ENCODE measurements at regions not wholly inside any gene's neighbourhood (a gene's known extent, or its start where the extent isn't known, plus 50 kb on each side); places are given as distances from the start of the nearest gene placed in this dataset.

- BruUV-seq (replicated peaks): no TSS peak
- Histone ChIP-seq H3K36me3 (ENCODE audit: insufficient read depth, low read length, poor library complexity, severe bottlenecking) (no peaks in the 10 kb centered on the region), H3K4me3 (ENCODE audit: low read depth, low read length, poor library complexity, severe bottlenecking) (no peak overlapping the region), H3K27ac (ENCODE audit: low read depth, low read length, poor library complexity, severe bottlenecking) (no peak overlapping the region), H3K4me1 (ENCODE audit: insufficient read depth, low read length, poor library complexity, severe bottlenecking) (no peaks in the 10 kb centered on the region), H3K9me3 (ENCODE audit: low read depth, low read length, poor library complexity, severe bottlenecking) (peaks cover 5% of the 10 kb centered on the region), H3K27me3 (replicated peaks; ENCODE audit: insufficient read depth, low read depth, low read length, poor library complexity) (no peaks in the 10 kb centered on the region)
- intact Hi-C loops (cut with micrococcal nuclease; ENCODE audit: unreplicated experiment): no loop called here
- TF ChIP-seq EZH2 (IDR thresholded peaks at IDR 0.05; ENCODE audit: borderline replicate concordance, low read depth, low read length, poor library complexity, severe bottlenecking): no peak
- ChIA-PET CTCF (no interaction called here), POLR2A (ENCODE audit: low non-redundant PET) (no interaction called here)
- DNase-seq (ENCODE audit: low spot score): no peak
Measured at GRCh38 chr4:166377578-166377977, 504.5 kb downstream of the TLL1 start.

GRCh38 chr4:166386491-166387360 is 513.7 kb downstream of the TLL1 start:
- POLR2A ChIA-PET (ENCODE audit: low non-redundant PET): no interaction called here
- CTCF ChIA-PET: no interaction called here

GRCh38 chr4:166391501-166391900 is 518.5 kb downstream of the TLL1 start:
- no peak overlapping the region for H3K4me3 ChIP-seq (ENCODE audit: low read depth, low read length, poor library complexity, severe bottlenecking)
- no peak for TF ChIP-seq CTCF (conservative IDR thresholded peaks at IDR 0.05; ENCODE audit: low read depth, low read length)
- TF ChIP-seq EZH2 (IDR thresholded peaks at IDR 0.05; ENCODE audit: borderline replicate concordance, low read depth, low read length, poor library complexity, severe bottlenecking): no peak
- H3K27ac ChIP-seq (ENCODE audit: low read depth, low read length, poor library complexity, severe bottlenecking): no peak overlapping the region
- intact Hi-C loops (cut with micrococcal nuclease; ENCODE audit: unreplicated experiment): no loop called here
- DNase-seq (ENCODE audit: low spot score): no peak
- POLR2A ChIA-PET (ENCODE audit: low non-redundant PET): no interaction called here
- no peaks in the 10 kb centered on the region for H3K4me1 ChIP-seq (ENCODE audit: insufficient read depth, low read length, poor library complexity, severe bottlenecking)
- H3K9me3 ChIP-seq (ENCODE audit: low read depth, low read length, poor library complexity, severe bottlenecking): no peaks in the 10 kb centered on the region
- CTCF ChIA-PET: no interaction called here
- no peaks in the 10 kb centered on the region for H3K36me3 ChIP-seq (ENCODE audit: insufficient read depth, low read length, poor library complexity, severe bottlenecking)
- no peaks in the 10 kb centered on the region for H3K27me3 ChIP-seq (replicated peaks; ENCODE audit: insufficient read depth, low read depth, low read length, poor library complexity)
- no TSS peak for BruUV-seq (replicated peaks)

More at GRCh38 chr4:166386491-166387360, 513.7 kb downstream of the TLL1 start:
- BruUV-seq (replicated peaks): no TSS peak
- Histone ChIP-seq H3K9me3 (ENCODE audit: low read depth, low read length, poor library complexity, severe bottlenecking) (no peaks in the 10 kb centered on the region), H3K27me3 (replicated peaks; ENCODE audit: insufficient read depth, low read depth, low read length, poor library complexity) (no peaks in the 10 kb centered on the region), H3K27ac (ENCODE audit: low read depth, low read length, poor library complexity, severe bottlenecking) (no peak overlapping the region), H3K4me3 (ENCODE audit: low read depth, low read length, poor library complexity, severe bottlenecking) (no peak overlapping the region), H3K36me3 (ENCODE audit: insufficient read depth, low read length, poor library complexity, severe bottlenecking) (no peaks in the 10 kb centered on the region), H3K4me1 (ENCODE audit: insufficient read depth, low read length, poor library complexity, severe bottlenecking) (no peaks in the 10 kb centered on the region)
- no peak for DNase-seq (ENCODE audit: low spot score)
- intact Hi-C loops (cut with micrococcal nuclease; ENCODE audit: unreplicated experiment): no loop called here
- TF ChIP-seq EZH2 (IDR thresholded peaks at IDR 0.05; ENCODE audit: borderline replicate concordance, low read depth, low read length, poor library complexity, severe bottlenecking) (no peak), CTCF (conservative IDR thresholded peaks at IDR 0.05; ENCODE audit: low read depth, low read length) (no peak)

- Histone ChIP-seq H3K36me3 (ENCODE audit: insufficient read depth, low read length, poor library complexity, severe bottlenecking) (no peaks in the 10 kb centered on the region), H3K4me3 (ENCODE audit: low read depth, low read length, poor library complexity, severe bottlenecking) (no peak overlapping the region), H3K27me3 (replicated peaks; ENCODE audit: insufficient read depth, low read depth, low read length, poor library complexity) (no peaks in the 10 kb centered on the region), H3K27ac (ENCODE audit: low read depth, low read length, poor library complexity, severe bottlenecking) (no peak overlapping the region), H3K9me3 (ENCODE audit: low read depth, low read length, poor library complexity, severe bottlenecking) (no peaks in the 10 kb centered on the region), H3K4me1 (ENCODE audit: insufficient read depth, low read length, poor library complexity, severe bottlenecking) (no peaks in the 10 kb centered on the region)
- ChIA-PET POLR2A (ENCODE audit: low non-redundant PET) (no interaction called here), CTCF (no interaction called here)
- DNase-seq (ENCODE audit: low spot score): no peak
- BruUV-seq (replicated peaks): no TSS peak
- no peak for TF ChIP-seq CTCF (conservative IDR thresholded peaks at IDR 0.05; ENCODE audit: low read depth, low read length)
- TF ChIP-seq EZH2 (IDR thresholded peaks at IDR 0.05; ENCODE audit: borderline replicate concordance, low read depth, low read length, poor library complexity, severe bottlenecking): no peak
- intact Hi-C loops (cut with micrococcal nuclease; ENCODE audit: unreplicated experiment): no loop called here
Measured at GRCh38 chr4:166399021-166399420, 526.0 kb downstream of the TLL1 start.
